ENCODE measurements at regions not wholly inside any gene's neighbourhood (a gene's known extent, or its start where the extent isn't known, plus 50 kb on each side); places are given as distances from the start of the nearest gene placed in this dataset.

DNA sequence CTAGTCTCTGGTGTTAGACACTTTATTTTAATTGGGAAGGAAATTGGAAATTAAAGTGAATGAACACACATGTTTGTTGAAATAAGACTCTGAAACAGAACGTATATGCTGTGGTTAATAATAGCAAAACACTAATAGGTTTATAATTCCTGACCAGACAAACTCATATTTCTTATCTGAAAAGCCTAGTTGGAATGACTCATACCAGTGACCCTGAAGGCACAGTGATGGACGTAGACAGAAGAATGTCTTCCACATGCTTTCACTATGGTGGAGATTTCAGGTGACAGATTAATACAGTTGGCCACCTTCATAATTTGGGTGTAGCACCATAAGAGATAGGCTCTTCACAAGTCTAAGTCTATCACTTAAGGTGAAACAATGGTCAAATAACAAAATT, 83.0 kb upstream of the COL11A1 start:
- FAIRE-seq (no peak), DNase-seq (no peak), ATAC-seq (no peak)
- Histone ChIP-seq H3K27ac (no peak overlapping the region), H3K9me3 (no peaks in the 10 kb centered on the region), H3K4me1 (no peaks in the 10 kb centered on the region), H3K4me3 (no peak overlapping the region), H3K27me3 (no peaks in the 10 kb centered on the region), H3K36me3 (no peaks in the 10 kb centered on the region)
- WGBS, 2 donors: 41 to 42% methylated on average over 2 of the region's 2 CpGs
- TF ChIP-seq, protein P1, sequence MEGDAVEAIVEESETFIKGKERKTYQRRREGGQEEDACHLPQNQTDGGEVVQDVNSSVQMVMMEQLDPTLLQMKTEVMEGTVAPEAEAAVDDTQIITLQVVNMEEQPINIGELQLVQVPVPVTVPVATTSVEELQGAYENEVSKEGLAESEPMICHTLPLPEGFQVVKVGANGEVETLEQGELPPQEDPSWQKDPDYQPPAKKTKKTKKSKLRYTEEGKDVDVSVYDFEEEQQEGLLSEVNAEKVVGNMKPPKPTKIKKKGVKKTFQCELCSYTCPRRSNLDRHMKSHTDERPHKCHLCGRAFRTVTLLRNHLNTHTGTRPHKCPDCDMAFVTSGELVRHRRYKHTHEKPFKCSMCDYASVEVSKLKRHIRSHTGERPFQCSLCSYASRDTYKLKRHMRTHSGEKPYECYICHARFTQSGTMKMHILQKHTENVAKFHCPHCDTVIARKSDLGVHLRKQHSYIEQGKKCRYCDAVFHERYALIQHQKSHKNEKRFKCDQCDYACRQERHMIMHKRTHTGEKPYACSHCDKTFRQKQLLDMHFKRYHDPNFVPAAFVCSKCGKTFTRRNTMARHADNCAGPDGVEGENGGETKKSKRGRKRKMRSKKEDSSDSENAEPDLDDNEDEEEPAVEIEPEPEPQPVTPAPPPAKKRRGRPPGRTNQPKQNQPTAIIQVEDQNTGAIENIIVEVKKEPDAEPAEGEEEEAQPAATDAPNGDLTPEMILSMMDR (IDR thresholded peaks at IDR 0.05): no peak
- intact Hi-C loops (cut with DNase I): no loop called here

GRCh38 chr1:103190766-103191165, 82.4 kb upstream of the COL11A1 start:
- ATAC-seq: no peak
- Histone ChIP-seq H3K27me3 (no peaks in the 10 kb centered on the region), H3K4me3 (no peak overlapping the region), H3K4me1 (no peaks in the 10 kb centered on the region), H3K27ac (no peak overlapping the region), H3K9me3 (no peaks in the 10 kb centered on the region), H3K36me3 (no peaks in the 10 kb centered on the region)
- intact Hi-C loops (cut with DNase I): no loop called here
- WGBS, 2 donors: 65 to 69% methylated on average over 2 of the region's 2 CpGs
- FAIRE-seq: no peak
- TF ChIP-seq, protein P1 (IDR thresholded peaks at IDR 0.05): no peak
- no peak for DNase-seq

DNA sequence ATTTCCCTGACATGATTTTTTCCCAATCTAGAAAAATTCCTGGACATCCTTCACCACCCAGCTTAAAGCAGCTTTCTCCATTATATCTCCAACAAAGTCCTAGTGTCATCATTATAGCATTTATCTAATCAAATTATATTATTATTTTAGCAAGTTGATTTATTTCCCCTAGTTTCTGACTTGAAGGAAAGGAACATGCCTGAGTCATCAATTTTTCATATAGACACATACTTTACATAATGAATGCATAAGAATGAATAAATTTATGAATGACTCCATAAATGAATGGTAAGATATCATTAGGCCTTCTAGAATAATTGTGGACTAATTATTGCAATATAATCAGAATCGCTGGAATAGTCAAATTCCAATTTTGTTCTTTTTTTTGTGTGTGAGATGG, 79.4 kb upstream of the COL11A1 start:
- no peaks in the 10 kb centered on the region for H3K9me3 ChIP-seq
- TF ChIP-seq, protein P1 (IDR thresholded peaks at IDR 0.05): no peak
- ATAC-seq (no peak), DNase-seq (no peak), FAIRE-seq (no peak)
- 81 to 92% methylated on average over 1 of the region's 1 CpG for WGBS, 2 donors
- no peak overlapping the region for H3K27ac ChIP-seq
- H3K4me1 ChIP-seq: no peaks in the 10 kb centered on the region
- H3K36me3 ChIP-seq: no peaks in the 10 kb centered on the region
- H3K4me3 ChIP-seq: no peak overlapping the region
- intact Hi-C loops (cut with DNase I): no loop called here
- no peaks in the 10 kb centered on the region for H3K27me3 ChIP-seq

DNA sequence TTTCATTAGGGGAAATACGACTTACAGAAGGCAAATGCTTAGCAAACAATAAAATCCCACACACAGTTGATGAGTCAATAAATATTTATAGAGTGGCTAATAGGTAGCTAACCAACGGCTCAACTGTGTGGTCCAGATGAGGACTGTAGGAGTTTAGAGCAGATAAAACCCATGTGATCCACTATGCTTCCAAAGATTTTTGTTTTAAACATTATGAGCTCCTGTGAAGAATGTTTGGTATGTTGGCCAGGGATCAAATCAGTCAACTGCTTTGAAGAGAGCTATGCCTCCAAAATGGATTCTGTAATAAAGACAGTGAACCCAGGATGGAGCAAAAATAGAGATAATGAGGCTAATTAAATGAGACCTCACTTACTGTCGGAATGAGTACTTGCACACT, 72.3 kb upstream of the COL11A1 start:
- intact Hi-C loops (cut with DNase I): no loop called here
- Histone ChIP-seq H3K9me3 (no peaks in the 10 kb centered on the region), H3K27ac (no peak overlapping the region), H3K4me1 (no peaks in the 10 kb centered on the region), H3K4me3 (no peak overlapping the region), H3K27me3 (no peaks in the 10 kb centered on the region), H3K36me3 (no peaks in the 10 kb centered on the region)
- DNase-seq (no peak), FAIRE-seq (no peak), ATAC-seq (peak in 1 of 4 donors; percentile 29)
- WGBS, 2 donors: 10 to 11% methylated on average over 3 of the region's 3 CpGs
- TF ChIP-seq, protein P1 (IDR thresholded peaks at IDR 0.05): no peak

- DNase-seq: no peak
Measured at GRCh38 chr1:103177108-103177775, 68.9 kb upstream of the COL11A1 start.

More at GRCh38 chr1:103177108-103177775, 68.9 kb upstream of the COL11A1 start:
- intact Hi-C loops (cut with DNase I): no loop called here
- Histone ChIP-seq H3K9me3 (no peaks in the 10 kb centered on the region), H3K27ac (no peak overlapping the region), H3K4me3 (no peak overlapping the region), H3K27me3 (no peaks in the 10 kb centered on the region), H3K36me3 (no peaks in the 10 kb centered on the region), H3K4me1 (no peaks in the 10 kb centered on the region)
- 56 to 68% methylated on average over 6 of the region's 6 CpGs for WGBS, 2 donors
- TF ChIP-seq, protein P1 (IDR thresholded peaks at IDR 0.05): no peak
- FAIRE-seq (no peak), ATAC-seq (no peak)

All from pancreas (tissue), 10 donors.